Right lung (tissue), 2 donors: ENCODE measurements at regions not wholly inside any gene's neighbourhood (a gene's known extent, or its start where the extent isn't known, plus 50 kb on each side); places are given as distances from the start of the nearest gene placed in this dataset.

Experiments
- DNase-seq, 2 donors: peaks; one replicate each; pipeline ENCODE4 v3.0.0-alpha.2; 2013

GRCh38 chr1:11373895-11374747 is 101.1 kb downstream of the UBIAD1 start:
- no peak for DNase-seq

- DNase-seq: no peak
Observed at GRCh38 chr1:11374748-11375110, 101.7 kb downstream of the UBIAD1 start.

GRCh38 chr1:11377001-11377583 is 101.9 kb upstream of the DISP3 start:
- DNase-seq: no peak

- no peak for DNase-seq
Observed at GRCh38 chr1:11377954-11378353, 101.0 kb upstream of the DISP3 start.

- no peak for DNase-seq
Observed at GRCh38 chr1:11379851-11380250, 99.1 kb upstream of the DISP3 start.

- DNase-seq: no peak
Observed at GRCh38 chr1:11380500-11380899, 98.5 kb upstream of the DISP3 start.

- DNase-seq: no peak
Observed at GRCh38 chr1:11383553-11384169, 95.3 kb upstream of the DISP3 start.

- DNase-seq: no peak
Observed at GRCh38 chr1:11384170-11384554, 94.8 kb upstream of the DISP3 start.

- no peak for DNase-seq
Observed at GRCh38 chr1:11387829-11388228, 91.1 kb upstream of the DISP3 start.

GRCh38 chr1:11388617-11389016 is 90.3 kb upstream of the DISP3 start:
- DNase-seq: no peak

GRCh38 chr1:11391327-11391726 is 87.6 kb upstream of the DISP3 start:
- DNase-seq: no peak

GRCh38 chr1:11391886-11392285 is 87.1 kb upstream of the DISP3 start:
- no peak for DNase-seq

- no peak for DNase-seq
Observed at GRCh38 chr1:11394592-11395245, 84.2 kb upstream of the DISP3 start.

- DNase-seq: no peak
Observed at GRCh38 chr1:11395616-11396015, 83.3 kb upstream of the DISP3 start.

- no peak for DNase-seq
Observed at GRCh38 chr1:11397151-11397901, 81.6 kb upstream of the DISP3 start.

GRCh38 chr1:11399250-11399649 is 79.7 kb upstream of the DISP3 start:
- DNase-seq: no peak

- DNase-seq: no peak
Observed at GRCh38 chr1:11400155-11400554, 78.8 kb upstream of the DISP3 start.

GRCh38 chr1:11400567-11400966 is 78.4 kb upstream of the DISP3 start:
- no peak for DNase-seq

- DNase-seq: no peak
Observed at GRCh38 chr1:11406845-11407244, 72.1 kb upstream of the DISP3 start.

- DNase-seq: no peak
Observed at GRCh38 chr1:11407301-11407994, 71.5 kb upstream of the DISP3 start.

GRCh38 chr1:11412141-11412540 is 66.8 kb upstream of the DISP3 start:
- no peak for DNase-seq
